Aorta (tissue), 5 donors: ENCODE measurements at regions not wholly inside any gene's neighbourhood (a gene's known extent, or its start where the extent isn't known, plus 50 kb on each side); places are given as distances from the start of the nearest gene placed in this dataset.

ENCODE experiments used
- ATAC-seq: fragments of 200-7000 bp; cut with Tn5 transposase; one replicate; pipeline ENCODE4 v1.9.1; 2022; ENCODE audit warnings: moderate library complexity; ENCODE audit not compliant: low FRiP score
- DNase-seq, 2 donors: peaks; one replicate each; pipeline ENCODE4 v3.0.0-alpha.2; 2020
- H3K27ac ChIP-seq, 2 donors: one replicate each; pipeline ENCODE4 v1.5.1; 2013; ENCODE audit warnings: low read length in 2 of 2, mild to moderate bottlenecking in 2 of 2, moderate library complexity in 2 of 2, control low read depth in 1 of 2, inconsistent platforms in 1 of 2, low read depth in 1 of 2
- H3K27me3 ChIP-seq, 2 donors: one replicate each; pipeline ENCODE4 v1.6.1; 2013; ENCODE audit warnings: control low read depth in 1 of 2, low read length in 1 of 2, mild to moderate bottlenecking in 1 of 2, moderate library complexity in 1 of 2; ENCODE audit not compliant: insufficient read depth in 2 of 2, control insufficient read depth in 1 of 2
- H3K36me3 ChIP-seq, 2 donors: one replicate each; pipeline ENCODE4 v1.6.1; 2013; ENCODE audit warnings: control low read depth in 1 of 2, low read length in 1 of 2, mild to moderate bottlenecking in 1 of 2; ENCODE audit not compliant: insufficient read depth in 2 of 2, control insufficient read depth in 1 of 2
- H3K4me1 ChIP-seq, 2 donors: one replicate each; pipeline ENCODE4 v1.6.1; 2013; ENCODE audit warnings: low read length in 2 of 2, control low read depth in 1 of 2, mild to moderate bottlenecking in 1 of 2, moderate library complexity in 1 of 2; ENCODE audit not compliant: insufficient read depth in 2 of 2, control insufficient read depth in 1 of 2
- H3K4me3 ChIP-seq, 2 donors: one replicate each; pipeline ENCODE4 v1.5.1; 2013; ENCODE audit warnings: low read length in 2 of 2, control low read depth in 1 of 2, mild to moderate bottlenecking in 1 of 2
- H3K9me3 ChIP-seq: one replicate; pipeline ENCODE4 v1.6.1; 2013; ENCODE audit warnings: mild to moderate bottlenecking, low read length; ENCODE audit not compliant: control insufficient read depth
- WGBS, 2 donors: extraction: QIAGEN DNeasy Blood & Tissue Kit; methylation state at CpG; one replicate each; pipeline ENCODE4 v1.1.7; 2013; 5-methylcytosine and 5-hydroxymethylcytosine counted together
- intact Hi-C, 2 donors: fragments of 100-400 bp; cut with DNase I; formaldehyde crosslinking; loops; one replicate each; pipeline versions ENCODE4 v1.14.2 to v1.15.0; 2022
- donor health status: healthy with polysubstance abuse.
- donor health status: Bipolar disorder and iron deficiency.
- donor health status: DM: no; HTN: no; CAD: no.
- donor health status: DM: no; HTN: no; CAD: no.
- donor health status: DM: yes; HTN: yes; CAD: no.

- ATAC-seq (peak; percentile 46), DNase-seq (peak in 1 of 2 donors; percentile 75)
- H3K4me1 ChIP-seq: no peaks in the 10 kb centered on the region
- no peaks in the 10 kb centered on the region for H3K9me3 ChIP-seq
- no peaks in the 10 kb centered on the region for H3K36me3 ChIP-seq
- no peak overlapping the region for H3K27ac ChIP-seq
- intact Hi-C loops: no loop called here
- WGBS, 2 donors: 73 to 74% methylated on average over 13 of the region's 13 CpGs
- H3K4me3 ChIP-seq: no peak overlapping the region
- H3K27me3 ChIP-seq: no peaks in the 10 kb centered on the region
Observed at GRCh38 chr2:64937687-64938491, 51.3 kb upstream of the SLC1A4 start.

- no peaks in the 10 kb centered on the region for H3K9me3 ChIP-seq
- H3K27ac ChIP-seq: no peak overlapping the region
- H3K36me3 ChIP-seq: no peaks in the 10 kb centered on the region
- H3K27me3 ChIP-seq: no peaks in the 10 kb centered on the region
- DNase-seq: no peak
- no peak for ATAC-seq
- 83 to 84% methylated on average over 7 of the region's 7 CpGs for WGBS, 2 donors
- H3K4me3 ChIP-seq: no peak overlapping the region
- no peaks in the 10 kb centered on the region for H3K4me1 ChIP-seq
- intact Hi-C loops: no loop called here
Observed at GRCh38 chr2:64938607-64939285, 50.5 kb upstream of the SLC1A4 start.

DNA sequence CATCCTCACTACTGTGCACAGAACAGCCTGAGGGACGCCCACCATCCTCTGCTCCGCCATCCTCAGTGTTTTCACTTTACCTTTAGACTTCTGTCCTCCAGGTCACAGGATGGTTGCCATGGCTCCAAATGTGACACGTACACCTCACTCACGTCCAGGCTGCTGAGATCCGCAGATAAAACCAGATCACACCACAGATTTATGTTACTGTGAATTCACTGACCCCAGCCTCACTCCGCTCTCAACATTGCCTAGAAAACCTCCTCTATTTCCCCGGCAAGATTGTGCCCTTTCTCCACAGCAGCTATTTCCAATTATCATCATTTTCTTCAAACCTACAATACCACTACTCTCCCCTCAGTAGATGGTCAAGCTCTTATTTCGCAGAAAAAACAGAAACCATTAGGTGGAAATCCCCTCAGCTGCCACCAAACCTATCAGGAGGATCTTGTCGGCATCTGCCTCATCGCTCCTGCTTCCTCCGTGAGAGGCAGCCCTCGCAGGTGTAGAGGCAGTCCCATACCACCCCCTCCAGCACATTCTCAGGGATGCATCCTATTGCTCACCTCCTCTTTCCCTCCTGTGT is 49.8 kb upstream of the SLC1A4 start:
- ATAC-seq: no peak
- H3K27me3 ChIP-seq: no peaks in the 10 kb centered on the region
- no peaks in the 10 kb centered on the region for H3K9me3 ChIP-seq
- intact Hi-C loops: no loop called here
- 90 to 92% methylated on average over 12 of the region's 12 CpGs for WGBS, 2 donors
- H3K36me3 ChIP-seq: no peaks in the 10 kb centered on the region
- H3K4me3 ChIP-seq: no peak overlapping the region
- DNase-seq: no peak
- H3K4me1 ChIP-seq: no peaks in the 10 kb centered on the region
- H3K27ac ChIP-seq: no peak overlapping the region
